Testis (tissue), 2 donors: ENCODE measurements at regions not wholly inside any gene's neighbourhood (a gene's known extent, or its start where the extent isn't known, plus 50 kb on each side); places are given as distances from the start of the nearest gene placed in this dataset.

ENCODE experiments used
- DNase-seq: peaks from one replicate; pipeline ENCODE4 v3.0.0-alpha.2; 2019
- H3K27ac ChIP-seq, 2 donors: fragments of 200-600 bp; sonication (generic); one replicate each; pipeline ENCODE4 v1.5.1; 2019
- H3K27me3 ChIP-seq: fragments of 200-600 bp; sonication (generic); one replicate; pipeline ENCODE4 v1.5.1; 2019
- H3K36me3 ChIP-seq: fragments of 200-600 bp; sonication (generic); one replicate; pipeline ENCODE4 v1.5.1; 2017; ENCODE audit warnings: low read depth; ENCODE audit errors: missing control alignments
- H3K4me1 ChIP-seq: fragments of 200-600 bp; sonication (generic); one replicate; pipeline ENCODE4 v1.5.1; 2019
- H3K4me3 ChIP-seq, 2 donors: fragments of 200-600 bp; sonication (generic); one replicate each; pipeline ENCODE4 v1.5.1; 2017 to 2019
- H3K9me3 ChIP-seq: fragments of 200-600 bp; sonication (generic); one replicate; pipeline ENCODE4 v1.5.1; 2017
- CTCF ChIP-seq, 3 experiments: fragments of 450-650 bp in 2 of 3; fragments of 200-600 bp in 1 of 3; sonication (generic) in 1 of 3; IDR thresholded peaks; one replicate each; pipeline ENCODE4 v1.5.1; 2016 to 2019; ENCODE audit warnings: antibody characterized with exemption in 3 of 3, mild to moderate bottlenecking in 2 of 3, moderate library complexity in 1 of 3
- POLR2A ChIP-seq: fragments of 450-650 bp; IDR thresholded peaks from one replicate; pipeline ENCODE4 v1.6.1; 2017; ENCODE audit warnings: antibody characterized with exemption, mild to moderate bottlenecking, moderate library complexity
- WGBS, 2 donors: methylation state at CpG; one replicate each; pipeline ENCODE4 v1.1.5; 2018; 5-methylcytosine and 5-hydroxymethylcytosine counted together
- intact Hi-C: fragments of 100-400 bp; cut with DNase I; formaldehyde crosslinking; loops from one replicate; pipeline ENCODE4 v1.15.1; 2023; ENCODE audit warnings: low total_unique reads

- Histone ChIP-seq H3K9me3 (no peaks in the 10 kb centered on the region), H3K36me3 (no peaks in the 10 kb centered on the region), H3K27me3 (no peaks in the 10 kb centered on the region), H3K4me1 (peaks cover 12% of the 10 kb centered on the region), H3K4me3 (no peak overlapping the region), H3K27ac (no peak overlapping the region)
- 74 to 77% methylated on average over 3 of the region's 3 CpGs for WGBS, 2 donors
- no peak for TF ChIP-seq POLR2A
- TF ChIP-seq CTCF (IDR thresholded peaks at IDR 0.05): no peak
- DNase-seq: no peak
- intact Hi-C loops: no loop called here
These were observed 210.8 kb upstream of the GYPA start for GRCh38 chr4:144351306-144351705.

GRCh38 chr4:144353292-144353691, 212.8 kb upstream of the GYPA start:
- Histone ChIP-seq H3K4me3 (no peak overlapping the region), H3K27ac (no peak overlapping the region), H3K36me3 (no peaks in the 10 kb centered on the region), H3K9me3 (no peaks in the 10 kb centered on the region), H3K4me1 (peaks cover 15% of the 10 kb centered on the region), H3K27me3 (no peaks in the 10 kb centered on the region)
- no peak for DNase-seq
- intact Hi-C loops: no loop called here
- 32 to 57% methylated on average over 5 of the region's 5 CpGs for WGBS, 2 donors
- TF ChIP-seq POLR2A: no peak
- no peak for TF ChIP-seq CTCF (IDR thresholded peaks at IDR 0.05)

DNA sequence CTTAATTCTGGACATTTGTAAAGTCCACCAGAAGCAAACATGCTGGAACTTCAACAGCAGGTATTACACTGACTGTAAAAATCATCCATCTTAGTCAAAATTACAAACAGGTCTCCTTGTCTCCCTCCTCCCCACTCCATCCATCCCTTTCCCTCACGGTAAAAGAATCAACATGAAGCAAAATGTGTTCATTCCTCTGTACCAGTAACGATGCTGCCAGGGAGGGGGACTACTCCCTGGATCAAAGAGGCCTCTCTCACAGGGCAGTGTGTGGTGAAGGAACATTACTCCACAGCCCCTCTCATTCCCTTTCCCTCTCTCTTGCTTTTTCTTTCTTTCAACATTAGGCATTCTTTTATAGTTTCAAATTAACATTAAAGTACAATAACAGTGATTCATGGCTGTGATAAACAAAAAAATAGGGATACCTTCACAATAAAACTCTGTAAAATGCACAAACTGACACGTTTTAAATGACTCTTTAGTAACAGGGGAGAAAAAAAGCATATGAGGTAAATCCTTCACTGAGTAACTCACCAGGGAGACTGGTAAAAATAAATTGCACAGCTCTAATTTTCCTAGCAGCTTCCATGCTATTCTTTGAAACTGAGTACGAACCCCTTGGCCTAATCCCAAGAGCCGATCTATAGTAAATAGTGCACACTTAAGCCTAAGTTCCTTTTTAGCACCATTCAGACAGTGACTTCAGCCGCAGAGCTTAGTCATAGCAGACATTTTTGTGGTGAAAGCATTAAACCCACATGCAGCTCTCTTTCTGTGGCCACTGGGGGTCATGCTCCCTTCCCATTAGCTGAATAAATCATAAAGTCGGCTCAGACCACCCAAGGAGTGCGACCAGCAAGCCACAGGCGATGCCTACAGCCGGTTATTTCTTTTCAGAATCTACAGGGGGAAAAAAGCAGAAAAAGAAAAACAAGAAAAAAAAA, 215.6 kb upstream of the GYPA start:
- no peaks in the 10 kb centered on the region for H3K9me3 ChIP-seq
- H3K27me3 ChIP-seq: no peaks in the 10 kb centered on the region
- H3K27ac ChIP-seq: peak overlapping the region in 1 of 2 donors; percentile 22
- intact Hi-C loops: no loop called here
- H3K36me3 ChIP-seq: no peaks in the 10 kb centered on the region
- peaks cover 15% of the 10 kb centered on the region for H3K4me1 ChIP-seq
- peak; percentile 70 for DNase-seq
- no peak overlapping the region for H3K4me3 ChIP-seq
- WGBS, 2 donors: 28 to 29% methylated on average over 10 of the region's 10 CpGs
- no peak for TF ChIP-seq POLR2A
- peak in 1 of 3 experiments; percentile 1 for TF ChIP-seq CTCF (IDR thresholded peaks at IDR 0.05)

DNA sequence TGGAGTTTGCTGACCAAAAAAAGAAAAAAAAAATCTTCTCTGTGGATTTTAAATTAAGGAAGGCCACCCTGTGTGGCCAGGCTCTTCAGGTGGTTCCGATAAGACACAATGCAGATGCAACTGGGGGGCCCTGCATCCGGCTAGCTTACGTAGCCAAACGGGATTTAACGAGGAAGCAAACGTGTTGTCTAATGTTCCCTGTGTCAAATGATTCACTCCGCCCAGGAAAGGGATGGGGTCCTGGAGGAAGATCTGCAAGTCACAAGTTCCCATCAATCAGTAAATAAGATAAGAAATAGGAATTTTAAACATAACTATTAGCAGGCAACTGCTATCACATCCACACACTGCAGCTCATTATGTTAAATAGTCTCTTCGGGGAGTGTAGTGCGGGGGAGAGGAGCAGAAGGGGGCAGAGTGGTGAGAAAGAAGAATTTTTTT, 216.4 kb upstream of the GYPA start:
- Histone ChIP-seq H3K9me3 (no peaks in the 10 kb centered on the region), H3K4me1 (peaks cover 15% of the 10 kb centered on the region), H3K27ac (peak overlapping the region in 1 of 2 donors; percentile 22), H3K4me3 (no peak overlapping the region), H3K27me3 (no peaks in the 10 kb centered on the region), H3K36me3 (no peaks in the 10 kb centered on the region)
- no peak for TF ChIP-seq CTCF (IDR thresholded peaks at IDR 0.05)
- TF ChIP-seq POLR2A: no peak
- WGBS, 2 donors: 29 to 31% methylated on average over 9 of the region's 9 CpGs
- intact Hi-C loops: no loop called here
- peak; percentile 42 for DNase-seq

- Histone ChIP-seq H3K27ac (no peak overlapping the region), H3K4me3 (no peak overlapping the region), H3K36me3 (no peaks in the 10 kb centered on the region), H3K9me3 (no peaks in the 10 kb centered on the region), H3K4me1 (peaks cover 14% of the 10 kb centered on the region), H3K27me3 (no peaks in the 10 kb centered on the region)
- no peak for TF ChIP-seq POLR2A
- intact Hi-C loops: no loop called here
- WGBS, 2 donors: 57 to 58% methylated on average over 3 of the region's 3 CpGs
- no peak for DNase-seq
These were observed 217.5 kb upstream of the GYPA start for GRCh38 chr4:144357975-144358374.
